ENCODE measurements at regions not wholly inside any gene's neighbourhood (a gene's known extent, or its start where the extent isn't known, plus 50 kb on each side); places are given as distances from the start of the nearest gene placed in this dataset.

GRCh38 chr1:185368913-185369491 is 52.0 kb upstream of the IVNS1ABP start:
- DNase-seq (ENCODE audit: low read depth, low spot score) = no peak

DNA sequence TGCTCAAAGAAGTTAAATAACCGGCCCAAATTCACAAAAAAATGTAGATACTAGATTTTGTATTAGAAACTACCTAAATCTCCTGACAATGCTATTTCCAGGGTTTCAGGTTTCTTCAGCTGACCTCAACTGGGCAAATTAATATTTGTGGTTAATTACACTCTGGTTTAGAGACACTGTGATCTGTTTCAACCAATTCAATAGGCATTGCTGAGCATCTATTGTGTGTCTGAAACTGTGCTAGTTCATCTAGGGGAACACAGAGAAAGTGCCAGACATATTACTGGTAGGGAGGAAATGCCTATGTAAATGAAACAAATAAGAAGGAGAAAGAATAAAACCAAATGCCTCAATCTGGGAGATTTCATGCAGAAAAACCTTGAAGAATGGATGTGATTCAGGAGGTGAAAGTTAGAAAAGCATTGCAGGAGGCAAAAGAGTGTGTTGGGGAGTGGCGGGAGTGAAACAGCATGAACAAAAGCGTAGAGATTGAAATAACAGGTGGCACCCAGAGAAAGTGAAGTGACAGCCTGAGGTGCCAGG is 51.3 kb upstream of the IVNS1ABP start:
- DNase-seq (ENCODE audit: low read depth, low spot score) = peak; percentile 64

DNA sequence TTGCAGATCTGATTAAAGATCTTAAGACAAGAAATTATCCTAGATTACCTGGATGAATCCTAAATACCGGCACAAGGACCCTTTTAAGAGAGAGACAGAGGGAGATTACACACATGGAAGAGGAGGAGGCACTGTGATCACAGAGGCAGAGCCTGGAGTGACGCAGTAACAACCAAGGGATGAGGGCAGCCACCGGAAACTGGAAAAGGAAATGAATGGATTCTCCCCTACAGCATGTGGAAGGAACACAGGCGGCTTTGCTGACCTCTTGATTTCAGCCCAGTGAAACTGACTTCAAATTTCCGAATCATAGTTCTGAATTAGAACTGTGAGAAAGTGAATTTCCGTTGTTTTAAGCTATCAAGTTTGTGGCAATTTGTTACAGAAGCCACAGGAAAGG is 50.2 kb upstream of the IVNS1ABP start:
- DNase-seq (ENCODE audit: low read depth, low spot score) = no peak
